Rectal smooth muscle tissue (tissue), 1 donor: ENCODE measurements at regions not wholly inside any gene's neighbourhood (a gene's known extent, or its start where the extent isn't known, plus 50 kb on each side); places are given as distances from the start of the nearest gene placed in this dataset.
A peak's percentile ranks its signal among the peaks of the same experiment; 100 is the strongest.

Experiments
- H3K27ac ChIP-seq: one replicate; pipeline ENCODE4 v1.7.0; 2013; ENCODE audit warnings: low read depth, low read length, inconsistent platforms
- H3K27me3 ChIP-seq: one replicate; pipeline ENCODE4 v1.7.0; 2013; ENCODE audit warnings: low read length; ENCODE audit not compliant: control insufficient read depth, insufficient read depth
- H3K36me3 ChIP-seq: one replicate; pipeline ENCODE4 v1.7.0; 2013; ENCODE audit warnings: low read length; ENCODE audit not compliant: control insufficient read depth, insufficient read depth
- H3K4me1 ChIP-seq: one replicate; pipeline ENCODE4 v1.7.0; 2013; ENCODE audit warnings: low read length; ENCODE audit not compliant: control insufficient read depth, insufficient read depth
- H3K4me3 ChIP-seq: one replicate; pipeline ENCODE4 v1.7.0; 2013; ENCODE audit warnings: low read length
- H3K9ac ChIP-seq: one replicate; pipeline ENCODE4 v1.7.0; 2013; ENCODE audit warnings: low read length

GRCh38 chr5:111585291-111585690 lies 73.0 kb upstream of the STARD4 start:
- no peaks in the 10 kb centered on the region for H3K36me3 ChIP-seq

GRCh38 chr5:111584651-111585050 lies 72.3 kb upstream of the STARD4 start:
- Histone ChIP-seq H3K27ac (no peak overlapping the region), H3K36me3 (no peaks in the 10 kb centered on the region), H3K4me1 (no peaks in the 10 kb centered on the region), H3K27me3 (no peaks in the 10 kb centered on the region), H3K9ac (no peak overlapping the region), H3K4me3 (no peak overlapping the region)

More at GRCh38 chr5:111585291-111585690, 73.0 kb upstream of the STARD4 start:
- Histone ChIP-seq H3K4me1 (no peaks in the 10 kb centered on the region), H3K27me3 (no peaks in the 10 kb centered on the region), H3K9ac (no peak overlapping the region), H3K4me3 (no peak overlapping the region), H3K27ac (no peak overlapping the region)

DNA sequence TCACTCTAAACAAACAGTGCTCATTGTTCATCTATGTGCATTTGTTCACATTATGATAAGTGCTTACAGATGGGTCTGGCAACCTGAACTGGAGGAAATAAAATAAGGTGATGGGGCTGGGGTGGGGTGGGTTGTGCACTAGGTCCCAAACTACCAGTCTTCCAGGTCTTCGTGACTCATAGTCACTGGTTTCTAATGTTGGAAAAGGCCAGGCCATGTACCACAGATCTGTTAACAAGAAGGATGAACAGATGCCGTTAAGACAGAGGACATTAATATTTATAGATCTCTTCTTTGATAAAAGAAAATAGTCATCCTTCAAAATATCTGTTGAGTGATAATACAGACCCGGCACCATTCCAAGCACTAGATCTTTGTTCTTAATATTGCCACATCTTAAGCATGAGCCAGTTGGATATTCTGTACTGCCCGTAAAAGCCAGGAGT lies 71.4 kb upstream of the STARD4 start:
- Histone ChIP-seq H3K4me1 (no peaks in the 10 kb centered on the region), H3K27ac (no peak overlapping the region), H3K27me3 (no peaks in the 10 kb centered on the region), H3K36me3 (no peaks in the 10 kb centered on the region), H3K4me3 (no peak overlapping the region), H3K9ac (no peak overlapping the region)

DNA sequence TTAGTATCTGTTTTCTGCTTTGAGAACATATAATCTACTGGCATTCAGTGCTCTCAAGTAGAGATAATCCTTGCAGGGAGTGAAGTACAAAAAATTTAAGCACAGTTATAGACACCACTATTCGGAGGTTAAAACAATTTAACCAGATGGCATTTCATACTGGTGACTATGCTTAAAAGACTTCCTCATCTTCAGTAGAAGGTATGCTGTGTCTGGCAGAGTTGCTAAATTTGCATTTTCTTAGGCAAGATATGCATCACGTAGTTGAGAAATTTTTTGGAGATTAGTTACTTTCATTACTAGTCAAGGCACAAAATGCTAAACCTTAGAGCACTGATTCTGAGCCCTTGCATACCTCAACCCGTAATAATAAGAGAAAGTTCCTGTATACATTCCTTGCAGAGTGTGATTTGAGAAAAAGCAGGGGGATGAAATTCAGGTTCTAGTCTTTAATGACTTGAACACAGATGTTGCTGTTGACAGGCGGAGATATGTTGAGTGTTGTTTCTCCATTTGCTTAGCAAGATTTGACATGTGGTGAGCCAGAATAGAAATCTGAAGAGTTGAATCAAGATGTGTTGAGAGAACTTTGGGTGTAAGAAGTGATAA lies 70.8 kb upstream of the STARD4 start:
- Histone ChIP-seq H3K4me3 (no peak overlapping the region), H3K4me1 (no peaks in the 10 kb centered on the region), H3K9ac (no peak overlapping the region), H3K36me3 (no peaks in the 10 kb centered on the region), H3K27ac (no peak overlapping the region), H3K27me3 (no peaks in the 10 kb centered on the region)

- Histone ChIP-seq H3K4me1 (no peaks in the 10 kb centered on the region), H3K27ac (no peak overlapping the region), H3K27me3 (no peaks in the 10 kb centered on the region), H3K36me3 (no peaks in the 10 kb centered on the region), H3K4me3 (no peak overlapping the region), H3K9ac (no peak overlapping the region)
These were observed 70.1 kb upstream of the STARD4 start for GRCh38 chr5:111582451-111582850.

DNA sequence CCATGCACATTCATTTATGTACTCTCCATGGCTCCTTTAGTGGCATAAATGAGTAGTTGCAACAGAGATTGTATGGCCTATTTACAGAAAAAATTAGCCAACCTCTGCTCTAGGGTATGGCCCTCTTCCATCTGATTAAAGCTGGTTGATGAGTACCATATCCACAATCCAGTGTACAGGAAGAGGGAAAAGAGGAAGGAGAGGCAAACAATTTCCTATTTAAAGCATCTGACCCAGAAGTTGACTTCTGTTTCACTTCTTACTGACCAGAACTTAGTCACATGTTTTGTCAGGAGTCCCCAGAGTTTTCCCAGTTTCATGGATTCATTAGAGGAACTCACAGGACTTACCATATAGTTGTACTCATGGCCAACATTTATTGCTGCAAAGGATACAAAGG lies 68.6 kb upstream of the STARD4 start:
- no peak overlapping the region for H3K4me3 ChIP-seq
- H3K27ac ChIP-seq, result no peak overlapping the region
- no peaks in the 10 kb centered on the region for H3K27me3 ChIP-seq
- H3K36me3 ChIP-seq, result no peaks in the 10 kb centered on the region
- H3K4me1 ChIP-seq, result no peaks in the 10 kb centered on the region
- no peak overlapping the region for H3K9ac ChIP-seq

GRCh38 chr5:111574311-111574710 lies 62.0 kb upstream of the STARD4 start:
- no peaks in the 10 kb centered on the region for H3K36me3 ChIP-seq
- H3K4me3 ChIP-seq, result no peak overlapping the region
- H3K9ac ChIP-seq, result no peak overlapping the region
- no peak overlapping the region for H3K27ac ChIP-seq
- H3K4me1 ChIP-seq, result no peaks in the 10 kb centered on the region
- H3K27me3 ChIP-seq, result no peaks in the 10 kb centered on the region

DNA sequence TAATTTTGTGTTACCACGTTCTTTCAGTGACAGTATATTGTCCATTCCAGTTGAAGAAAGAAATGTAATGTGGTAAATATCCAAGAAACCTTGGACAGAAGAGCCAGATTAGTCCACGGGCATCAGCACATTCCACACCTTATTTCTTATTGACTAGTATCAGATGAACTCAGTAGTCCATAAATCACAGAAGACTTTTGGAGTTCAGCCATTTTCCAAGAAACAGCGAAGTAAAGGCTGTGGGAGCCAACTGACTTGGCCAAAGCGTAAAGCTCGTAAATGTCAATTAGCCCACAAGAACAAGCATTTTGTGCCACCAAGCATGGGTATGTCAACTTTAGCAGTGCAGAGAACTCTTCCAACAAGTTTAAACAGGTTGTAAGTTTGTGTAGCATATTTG lies 60.2 kb upstream of the STARD4 start:
- Histone ChIP-seq H3K36me3 (no peaks in the 10 kb centered on the region), H3K27ac (no peak overlapping the region), H3K4me3 (no peak overlapping the region), H3K9ac (no peak overlapping the region), H3K4me1 (no peaks in the 10 kb centered on the region), H3K27me3 (no peaks in the 10 kb centered on the region)

DNA sequence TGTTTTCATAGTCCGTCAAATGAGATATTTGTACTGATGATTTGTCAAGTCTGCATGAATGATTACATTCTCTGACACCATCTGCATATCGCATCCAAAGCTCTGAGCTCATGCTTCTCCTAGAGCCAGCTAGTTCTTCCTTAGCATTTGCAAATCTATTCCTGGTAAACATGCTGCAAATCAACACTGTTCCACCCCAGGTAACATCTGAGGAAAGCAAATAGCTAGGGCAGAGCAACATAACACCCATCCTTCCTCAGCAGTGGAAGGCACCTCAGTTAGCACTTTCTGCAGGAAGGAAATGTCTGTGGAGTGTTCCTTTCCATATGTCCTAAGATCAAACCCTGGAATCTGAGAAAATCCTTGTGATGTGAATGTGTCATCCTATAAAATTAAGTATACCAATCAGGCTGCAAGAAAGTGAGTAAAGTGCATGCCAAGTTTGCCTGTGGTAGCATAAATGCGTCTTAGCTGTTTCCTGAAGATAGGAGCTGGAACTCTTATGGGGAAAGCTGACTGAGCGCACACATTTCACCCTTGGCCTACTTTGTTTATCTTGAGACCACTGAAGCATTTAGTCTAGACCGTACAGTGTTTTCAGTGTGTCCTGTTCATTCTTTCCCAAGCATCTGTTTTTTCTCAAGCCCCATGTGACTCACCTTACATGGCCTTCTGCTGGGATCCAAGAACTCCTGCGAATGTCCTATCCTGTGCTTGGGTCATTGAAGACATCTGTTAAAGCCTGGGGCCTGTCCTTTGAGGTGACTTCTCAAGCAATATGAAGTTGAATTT lies 50.9 kb upstream of the STARD4 start:
- H3K27ac ChIP-seq, result peak overlapping the region; percentile 6
- H3K27me3 ChIP-seq, result no peaks in the 10 kb centered on the region
- H3K4me3 ChIP-seq, result no peak overlapping the region
- no peak overlapping the region for H3K9ac ChIP-seq
- H3K36me3 ChIP-seq, result no peaks in the 10 kb centered on the region
- peaks cover 8% of the 10 kb centered on the region for H3K4me1 ChIP-seq

DNA sequence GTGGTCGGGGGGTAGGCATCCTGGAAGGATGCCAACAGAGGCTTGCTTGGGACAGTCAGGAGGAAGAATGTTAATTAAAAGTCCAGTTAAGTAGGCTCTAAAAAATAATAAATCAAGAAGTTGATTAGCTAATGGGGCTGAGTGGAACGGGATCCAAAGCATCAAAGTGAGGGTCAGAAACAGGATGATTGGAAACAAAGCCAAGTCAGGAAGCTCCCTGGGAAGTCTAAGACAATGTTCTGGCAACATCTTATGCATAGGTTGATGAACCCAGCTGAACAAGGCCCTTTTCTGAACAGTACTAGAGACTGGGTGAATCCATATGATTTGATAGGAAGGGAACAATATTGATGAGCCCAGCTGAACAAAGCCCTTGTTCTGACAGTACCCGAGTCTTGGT lies 50.2 kb upstream of the STARD4 start:
- no peak overlapping the region for H3K9ac ChIP-seq
- peaks cover 8% of the 10 kb centered on the region for H3K4me1 ChIP-seq
- no peak overlapping the region for H3K4me3 ChIP-seq
- H3K27ac ChIP-seq, result no peak overlapping the region
- H3K36me3 ChIP-seq, result no peaks in the 10 kb centered on the region
- H3K27me3 ChIP-seq, result no peaks in the 10 kb centered on the region
